ENCODE measurements at regions not wholly inside any gene's neighbourhood (a gene's known extent, or its start where the extent isn't known, plus 50 kb on each side); places are given as distances from the start of the nearest gene placed in this dataset.

GRCh38 chr5:62695274-62695673, 116.7 kb downstream of the LRRC70 start:
- no peaks in the 10 kb centered on the region for H4K20me1 ChIP-seq (ENCODE audit: insufficient read depth, low read length)
- no peak overlapping the region for H2AK9ac ChIP-seq (replicated peaks; ENCODE audit: low read depth, low read length, poor library complexity)
- no peak overlapping the region for H2AFZ ChIP-seq (replicated peaks; ENCODE audit: low read length, poor library complexity)
- no peak overlapping the region for H2BK15ac ChIP-seq (ENCODE audit: low read depth, low read length)
- H2BK20ac ChIP-seq (ENCODE audit: low read depth, low read length) = no peak overlapping the region
- DNase-seq (no peak), ATAC-seq (ENCODE audit: low read depth) (no peak)
- H3K9ac ChIP-seq (ENCODE audit: low read depth, low read length) = no peak overlapping the region
- no peaks in the 10 kb centered on the region for H3K9me3 ChIP-seq (ENCODE audit: control insufficient read depth, insufficient read depth, low read length)
- H2BK120ac ChIP-seq (ENCODE audit: low read depth, low read length) = no peak overlapping the region
- no peak overlapping the region for H3K27ac ChIP-seq (ENCODE audit: insufficient read depth, low read length)
- no TSS peak for BruUV-seq (replicated peaks)
- H2AK5ac ChIP-seq (ENCODE audit: low read depth, low read length) = no peak overlapping the region
- H3K4ac ChIP-seq (ENCODE audit: low read depth, low read length) = no peak overlapping the region
- no peak overlapping the region for H4K8ac ChIP-seq (ENCODE audit: low read depth in 2 of 2, low read length in 2 of 2)
- ChIA-PET POLR2A (ENCODE audit: unreplicated experiment) (no interaction called here), CTCF (no interaction called here)
- intact Hi-C loops (cut with micrococcal nuclease) (no loop called here), in situ Hi-C loops (cut with MboI; ENCODE audit: low sequenced_read_pairs) (no loop called here), dilution Hi-C loops (cut with HindIII; ENCODE audit: low sequenced_read_pairs, unreplicated experiment) (no loop called here)
- H2BK5ac ChIP-seq (ENCODE audit: low read depth, low read length, poor library complexity, severe bottlenecking) = no peak overlapping the region
- no peak overlapping the region for H3K56ac ChIP-seq (ENCODE audit: extremely low read depth, insufficient read depth, low read length)
- no peaks in the 10 kb centered on the region for H3K27me3 ChIP-seq (ENCODE audit: control insufficient read depth, insufficient read depth, low read length)
- no peak overlapping the region for H3K23ac ChIP-seq (ENCODE audit: low read depth, low read length)
- no peak overlapping the region for H4K5ac ChIP-seq (ENCODE audit: low read depth, low read length)
- no peak overlapping the region for H3K14ac ChIP-seq (replicated peaks; ENCODE audit: low read depth, low read length)
- WGBS, 2 experiments (ENCODE audit: extremely low coverage in 2 of 2, insufficient read length in 1 of 2) = no CpG with 5 or more reads among the region's 3 CpGs
- no peak overlapping the region for H3K4me2 ChIP-seq (ENCODE audit: low read depth, low read length)
- no peak overlapping the region for H3K18ac ChIP-seq (ENCODE audit: low read depth, low read length)
- H3K9me1 ChIP-seq (ENCODE audit: insufficient read depth, low read length) = no peaks in the 10 kb centered on the region
- no peaks in the 10 kb centered on the region for H3K79me1 ChIP-seq (ENCODE audit: low read depth in 1 of 2, low read length in 2 of 2)
- H3K4me1 ChIP-seq (ENCODE audit: control insufficient read depth, insufficient read depth, low read length) = no peaks in the 10 kb centered on the region
- H3K4me3 ChIP-seq (ENCODE audit: insufficient read depth, low read depth, low read length) = no peak overlapping the region
- H3K36me3 ChIP-seq (ENCODE audit: control insufficient read depth, insufficient read depth, low read length) = no peaks in the 10 kb centered on the region
- no peak overlapping the region for H4K91ac ChIP-seq (ENCODE audit: insufficient read depth, low read depth, low read length)
- no peak for TF ChIP-seq RAD21 (IDR thresholded peaks at IDR 0.05; ENCODE audit: low read length)
- TF ChIP-seq CEBPB (IDR thresholded peaks at IDR 0.05; ENCODE audit: low read depth, low read length) = no peak
- no peak for TF ChIP-seq ELK1 (IDR thresholded peaks at IDR 0.05; ENCODE audit: borderline replicate concordance, low read depth, low read length)
- TF ChIP-seq MXI1 (IDR thresholded peaks at IDR 0.05; ENCODE audit: borderline replicate concordance, low read depth, low read length) = no peak
- no peak for TF ChIP-seq FOS (IDR thresholded peaks at IDR 0.05; ENCODE audit: low read depth, low read length)
- no peak for TF ChIP-seq CHD1 (IDR thresholded peaks at IDR 0.05; ENCODE audit: low read depth, low read length)
- TF ChIP-seq POLR2A (IDR thresholded peaks at IDR 0.05; ENCODE audit: low read depth, low read length) = no peak
- TF ChIP-seq SMC3 (IDR thresholded peaks at IDR 0.05; ENCODE audit: low read depth, low read length) = no peak

Measured in IMR-90 (cell line).